CD14-positive monocyte (primary cell): ENCODE measurements at regions not wholly inside any gene's neighbourhood (a gene's known extent, or its start where the extent isn't known, plus 50 kb on each side); places are given as distances from the start of the nearest gene placed in this dataset.

Experiments used
- DNase-seq, 3 donors: peaks; one replicate each; pipeline ENCODE4 v3.0.0-alpha.2; 2011 to 2022
- H2AFZ ChIP-seq: 2 replicates; pipeline ENCODE4 v1.6.0; 2012; ENCODE audit warnings: mild to moderate bottlenecking, low read depth, low read length, inconsistent platforms; ENCODE audit not compliant: insufficient read depth, poor library complexity, severe bottlenecking
- H3K27ac ChIP-seq, 2 donors: 1 replicate in 1 of 2; 2 replicates in 1 of 2; pipeline ENCODE4 v1.5.1; 2012 to 2013; ENCODE audit warnings: low read length in 2 of 2, control low read depth in 1 of 2, inconsistent platforms in 1 of 2, low read depth in 1 of 2, mild to moderate bottlenecking in 1 of 2
- H3K27me3 ChIP-seq, 2 donors: one replicate each; pipeline versions ENCODE4 v1.6.0 to v1.6.1; 2011 to 2013; ENCODE audit warnings: low read length in 2 of 2; ENCODE audit not compliant: control insufficient read depth in 2 of 2, insufficient read depth in 2 of 2
- H3K36me3 ChIP-seq, 2 donors: replicated peaks in 1 of 2; 1 replicate in 1 of 2; 2 replicates in 1 of 2; pipeline versions ENCODE4 v1.5.1 to v1.6.1; 2012 to 2013; ENCODE audit warnings: low read length in 2 of 2, control low read depth in 1 of 2, inconsistent platforms in 1 of 2, mild to moderate bottlenecking in 1 of 2; ENCODE audit not compliant: insufficient read depth in 2 of 2, control insufficient read depth in 1 of 2
- H3K4me1 ChIP-seq, 2 donors: 1 replicate in 1 of 2; 2 replicates in 1 of 2; pipeline versions ENCODE4 v1.5.1 to v1.6.1; 2012 to 2013; ENCODE audit warnings: low read length in 2 of 2, control low read depth in 1 of 2, inconsistent platforms in 1 of 2, mild to moderate bottlenecking in 1 of 2, moderate library complexity in 1 of 2; ENCODE audit not compliant: insufficient read depth in 2 of 2, control insufficient read depth in 1 of 2
- H3K4me2 ChIP-seq: replicated peaks from 2 replicates; pipeline ENCODE3; 2012; ENCODE audit warnings: low read length, moderate library complexity, mild to moderate bottlenecking; ENCODE audit not compliant: poor library complexity, severe bottlenecking; ENCODE audit errors: extremely low read depth
- H3K4me3 ChIP-seq, 3 experiments: fragments of 200-600 bp in 1 of 3; sonication (generic) in 1 of 3; replicated peaks in 1 of 3; 1 replicate in 2 of 3; 2 replicates in 1 of 3; pipeline ENCODE4 v1.5.1; 2011 to 2013; ENCODE audit warnings: low read length in 3 of 3, mild to moderate bottlenecking in 3 of 3, control low read depth in 2 of 3, low read depth in 2 of 3, inconsistent platforms in 1 of 3, moderate library complexity in 1 of 3
- H3K79me2 ChIP-seq: 2 replicates; pipeline ENCODE4 v1.6.0; 2012; ENCODE audit warnings: mild to moderate bottlenecking, control low read depth, inconsistent platforms, low read length, moderate library complexity; ENCODE audit not compliant: insufficient read depth
- H3K9ac ChIP-seq: 2 replicates; pipeline ENCODE4 v1.6.0; 2017; ENCODE audit warnings: low read length, mild to moderate bottlenecking; ENCODE audit not compliant: insufficient read depth, poor library complexity, severe bottlenecking
- H3K9me3 ChIP-seq, 2 donors: replicated peaks in 1 of 2; 1 replicate in 1 of 2; 2 replicates in 1 of 2; pipeline versions ENCODE4 v1.5.1 to v1.6.1; 2012 to 2013; ENCODE audit warnings: low read length in 2 of 2, control low read depth in 1 of 2; ENCODE audit not compliant: control insufficient read depth in 1 of 2, insufficient read depth in 1 of 2
- H4K20me1 ChIP-seq: 2 replicates; pipeline ENCODE4 v1.6.0; 2012; ENCODE audit warnings: mild to moderate bottlenecking, low read length, control low read depth, moderate library complexity; ENCODE audit not compliant: insufficient read depth
- H3K27ac Mint-ChIP-seq, 7 donors: one replicate each; pipeline ENCODE4 v1.8.0; 2020; ENCODE audit warnings: mild to moderate bottlenecking in 7 of 7, mixed read lengths in 7 of 7, moderate library complexity in 6 of 7, inconsistent platforms in 2 of 7
- H3K27me3 Mint-ChIP-seq, 3 donors: one replicate each; pipeline ENCODE4 v1.8.0; 2021 to 2022; ENCODE audit warnings: low read depth in 3 of 3, mild to moderate bottlenecking in 3 of 3, mixed read lengths in 3 of 3, moderate library complexity in 3 of 3, inconsistent platforms in 1 of 3
- H3K36me3 Mint-ChIP-seq, 2 donors: one replicate each; pipeline ENCODE4 v1.8.0; 2020; ENCODE audit warnings: mixed read lengths in 2 of 2, inconsistent platforms in 1 of 2, mild to moderate bottlenecking in 1 of 2
- H3K4me1 Mint-ChIP-seq: one replicate; pipeline ENCODE4 v1.8.0; 2020; ENCODE audit warnings: mild to moderate bottlenecking, mixed read lengths
- H3K4me3 Mint-ChIP-seq, 2 donors: one replicate each; pipeline ENCODE4 v1.8.0; 2020; ENCODE audit warnings: mild to moderate bottlenecking in 2 of 2, mixed read lengths in 2 of 2, moderate library complexity in 1 of 2
- H3K9me3 Mint-ChIP-seq, 7 donors: one replicate each; pipeline ENCODE4 v1.8.0; 2020 to 2022; ENCODE audit warnings: mixed read lengths in 7 of 7, mild to moderate bottlenecking in 6 of 7, moderate library complexity in 6 of 7, inconsistent platforms in 2 of 7
- CTCF ChIP-seq: fragments of 200-600 bp; IDR thresholded peaks from one replicate; pipeline ENCODE4 v1.8.0; 2022; ENCODE audit warnings: antibody characterized with exemption, mild to moderate bottlenecking
- WGBS: methylation state at CpG from one replicate; pipeline ENCODE4 v1.1.5; 2013; ENCODE audit warnings: missing lambda C conversion rate; ENCODE audit not compliant: insufficient coverage; 5-methylcytosine and 5-hydroxymethylcytosine counted together
- intact Hi-C, 2 donors: fragments of 100-400 bp; cut with micrococcal nuclease; formaldehyde crosslinking; loops; one replicate each; pipeline versions ENCODE4 v1.15.0 to v1.15.1; 2023

- Mint-ChIP-seq H3K27me3 (peaks cover 0 to 6% (median 0%) of the 10 kb centered on the region in 3 donors), H3K4me1 (peaks cover 2% of the 10 kb centered on the region), H3K27ac (no peak overlapping the region), H3K4me3 (no peak overlapping the region), H3K9me3 (peaks cover 0 to 3% (median 0%) of the 10 kb centered on the region in 7 donors), H3K36me3 (no peaks in the 10 kb centered on the region)
- H3K4me2 ChIP-seq, result no peak overlapping the region
- 100% methylated on average over 5 of the region's 9 CpGs for WGBS
- H3K9ac ChIP-seq, result no peak overlapping the region
- no peak overlapping the region for H3K27ac ChIP-seq
- no peaks in the 10 kb centered on the region for H3K27me3 ChIP-seq
- H3K9me3 ChIP-seq, result no peaks in the 10 kb centered on the region
- no peak for TF ChIP-seq CTCF
- H4K20me1 ChIP-seq, result no peaks in the 10 kb centered on the region
- no peaks in the 10 kb centered on the region for H3K36me3 ChIP-seq
- H3K4me1 ChIP-seq, result no peaks in the 10 kb centered on the region
- no peak overlapping the region for H2AFZ ChIP-seq
- no peak for DNase-seq
- no peaks in the 10 kb centered on the region for H3K79me2 ChIP-seq
- intact Hi-C loops, result no loop called here
- no peak overlapping the region for H3K4me3 ChIP-seq
These were observed 522.6 kb downstream of the GLRX3 start for GRCh38 chr10:130658687-130659290.

GRCh38 chr10:130659528-130659927 is 523.3 kb downstream of the GLRX3 start:
- 88% methylated on average over 10 of the region's 10 CpGs for WGBS
- Histone ChIP-seq H2AFZ (no peak overlapping the region), H3K9ac (no peak overlapping the region), H3K79me2 (no peaks in the 10 kb centered on the region), H3K4me1 (no peaks in the 10 kb centered on the region), H3K36me3 (no peaks in the 10 kb centered on the region), H3K9me3 (no peaks in the 10 kb centered on the region), H3K4me3 (no peak overlapping the region), H3K4me2 (no peak overlapping the region), H3K27ac (no peak overlapping the region), H4K20me1 (no peaks in the 10 kb centered on the region), H3K27me3 (no peaks in the 10 kb centered on the region)
- peaks cover 2% of the 10 kb centered on the region for H3K4me1 Mint-ChIP-seq
- peaks cover 0 to 6% (median 0%) of the 10 kb centered on the region in 7 donors for H3K9me3 Mint-ChIP-seq
- H3K4me3 Mint-ChIP-seq, result no peak overlapping the region
- TF ChIP-seq CTCF, result no peak
- no peaks in the 10 kb centered on the region for H3K36me3 Mint-ChIP-seq
- peaks cover 0 to 6% (median 0%) of the 10 kb centered on the region in 3 donors for H3K27me3 Mint-ChIP-seq
- intact Hi-C loops, result no loop called here
- no peak for DNase-seq
- no peak overlapping the region for H3K27ac Mint-ChIP-seq
